Panc1 (cell line): ENCODE measurements at regions not wholly inside any gene's neighbourhood (a gene's known extent, or its start where the extent isn't known, plus 50 kb on each side); places are given as distances from the start of the nearest gene placed in this dataset.

Experiments used
- ATAC-seq: fragments of 200-7000 bp; cut with Tn5 transposase; 2 replicates; pipeline ENCODE4 v1.9.1; 2020; ENCODE audit warnings: mild to moderate bottlenecking, moderate library complexity
- BruUV-seq: library from RNA; stranded (reverse); fragments of 400-500 nt; replicated peaks from 2 replicates; lab custom pipeline; 2021; lab: Mats Ljungman, UMichigan
- CTCF ChIA-PET: fragments of 300-600 bp; sonication (Branson Sonifier 250); formaldehyde crosslinking; loops from one replicate; lab custom pipeline; 2022; ENCODE audit warnings: antibody characterized with exemption; lab: Charles Lee
- POLR2A ChIA-PET: fragments of 300-600 bp; sonication (Branson Sonifier 250); formaldehyde crosslinking; loops from one replicate; lab custom pipeline; 2022; ENCODE audit warnings: antibody characterized with exemption; lab: Charles Lee
- DNase-seq: peaks from one replicate; pipeline ENCODE4 v3.0.0-alpha.2; 2010; ENCODE audit warnings: low read depth, low spot score
- H3K27ac ChIP-seq: 2 replicates; pipeline ENCODE4 v1.5.1; 2011; ENCODE audit warnings: mild to moderate bottlenecking, low read length, inconsistent platforms
- H3K27me3 ChIP-seq: fragments of 200-500 bp; sonication (Bioruptor generic); 2 replicates; pipeline ENCODE4 v1.6.0; 2014; ENCODE audit warnings: low read length, inconsistent platforms; ENCODE audit not compliant: control insufficient read depth, insufficient read depth
- H3K36me3 ChIP-seq: fragments of 200-500 bp; sonication (Bioruptor generic); 2 replicates; pipeline ENCODE4 v1.5.1; 2014; ENCODE audit warnings: inconsistent platforms, mild to moderate bottlenecking, low read length, moderate library complexity; ENCODE audit not compliant: control insufficient read depth, insufficient read depth
- H3K4me1 ChIP-seq: 2 replicates; pipeline ENCODE4 v1.5.1; 2011; ENCODE audit warnings: inconsistent platforms, mild to moderate bottlenecking, low read length, moderate library complexity; ENCODE audit not compliant: control insufficient read depth, insufficient read depth
- H3K4me3 ChIP-seq, 2 experiments: 2 replicates each; pipeline ENCODE4 v1.5.1; 2011 to 2012; ENCODE audit warnings: low read depth in 2 of 2, low read length in 2 of 2, mild to moderate bottlenecking in 2 of 2, inconsistent platforms in 1 of 2, moderate library complexity in 1 of 2
- H3K9me3 ChIP-seq: fragments of 200-500 bp; sonication (Bioruptor generic); 2 replicates; pipeline ENCODE4 v1.5.1; 2014; ENCODE audit warnings: low read depth, mild to moderate bottlenecking, inconsistent platforms, low read length, moderate library complexity; ENCODE audit not compliant: control insufficient read depth, insufficient read depth
- CTCF ChIP-seq: fragments of 450-650 bp; IDR thresholded peaks from 2 replicates; pipeline ENCODE4 v1.5.1; 2017; ENCODE audit warnings: mild to moderate bottlenecking
- POLR2AphosphoS5 ChIP-seq: IDR thresholded peaks from 2 replicates; pipeline ENCODE4 v1.6.1; 2012; ENCODE audit warnings: mild to moderate bottlenecking, low read depth, low read length, moderate library complexity
- REST ChIP-seq, 2 experiments: IDR thresholded peaks; 2 replicates each; pipeline ENCODE4 v1.6.1; 2011 to 2012; ENCODE audit warnings: low read depth in 2 of 2, control low read depth in 1 of 2, low read length in 1 of 2, mild to moderate bottlenecking in 1 of 2, moderate library complexity in 1 of 2; ENCODE audit not compliant: insufficient read depth in 1 of 2
- SIN3A ChIP-seq: IDR thresholded peaks from 2 replicates; pipeline ENCODE4 v1.6.1; 2012; ENCODE audit warnings: low read depth, mild to moderate bottlenecking, low read length, moderate library complexity, borderline replicate concordance; ENCODE audit not compliant: insufficient read depth
- TCF7L2 ChIP-seq: IDR thresholded peaks from 2 replicates; pipeline ENCODE4 v1.6.1; 2011; ENCODE audit warnings: mild to moderate bottlenecking, low read depth, low read length, inconsistent platforms
- in situ Hi-C: cut with HindIII; loops from 2 replicates; pipeline ENCODE4 v1.10.0; 2016; ENCODE audit warnings: low sequenced_read_pairs, low pct_unique_long_range_greater_than_20kb
- intact Hi-C: fragments of 100-400 bp; cut with micrococcal nuclease; formaldehyde crosslinking; loops from one replicate; pipeline ENCODE4 v1.10.0; 2022; ENCODE audit not compliant: unreplicated experiment

- ChIA-PET POLR2A (interaction anchor here (0.6 kb wide), 1 partner anchor 15 kb away, joined by 3 read pairs; no protein-coding TSS in a partner anchor), CTCF (no interaction called here)
- no peaks in the 10 kb centered on the region for H3K9me3 ChIP-seq
- in situ Hi-C loops (no loop called here), intact Hi-C loops (no loop called here)
- BruUV-seq: no TSS peak
- H3K27ac ChIP-seq: no peak overlapping the region
- DNase-seq: no peak
- peaks cover 8% of the 10 kb centered on the region for H3K4me1 ChIP-seq
- no peak for ATAC-seq
- no peaks in the 10 kb centered on the region for H3K27me3 ChIP-seq
- TF ChIP-seq SIN3A (no peak), REST (IDR thresholded peaks at IDR 0.05; ENCODE audit: insufficient read depth in 1 of 2, low read depth in 2 of 2, low read length in 1 of 2) (no peak), POLR2AphosphoS5 (no peak), TCF7L2 (no peak), CTCF (no peak)
- H3K36me3 ChIP-seq: no peaks in the 10 kb centered on the region
- no peak overlapping the region for H3K4me3 ChIP-seq
Measured at GRCh38 chr4:186900984-186901383, 177.3 kb upstream of the FAT1 start.

- BruUV-seq: no TSS peak
- in situ Hi-C loops: no loop called here
- no peak overlapping the region for H3K27ac ChIP-seq
- DNase-seq: no peak
- TF ChIP-seq SIN3A (no peak), POLR2AphosphoS5 (no peak), REST (IDR thresholded peaks at IDR 0.05; ENCODE audit: insufficient read depth in 1 of 2, low read depth in 2 of 2, low read length in 1 of 2) (no peak), TCF7L2 (no peak), CTCF (no peak)
- ATAC-seq: no peak
- CTCF ChIA-PET: no interaction called here
- no peak overlapping the region for H3K4me3 ChIP-seq
- intact Hi-C loops: no loop called here
- POLR2A ChIA-PET: interaction anchor here (0.6 kb wide), 1 partner anchor 10 kb away, joined by 3 read pairs; no protein-coding TSS in a partner anchor
- no peaks in the 10 kb centered on the region for H3K27me3 ChIP-seq
- H3K4me1 ChIP-seq: peaks cover 8% of the 10 kb centered on the region
- H3K36me3 ChIP-seq: no peaks in the 10 kb centered on the region
- no peaks in the 10 kb centered on the region for H3K9me3 ChIP-seq
Measured at GRCh38 chr4:186901850-186902249, 178.2 kb upstream of the FAT1 start.
